ENCODE measurements at regions not wholly inside any gene's neighbourhood (a gene's known extent, or its start where the extent isn't known, plus 50 kb on each side); places are given as distances from the start of the nearest gene placed in this dataset.

DNA sequence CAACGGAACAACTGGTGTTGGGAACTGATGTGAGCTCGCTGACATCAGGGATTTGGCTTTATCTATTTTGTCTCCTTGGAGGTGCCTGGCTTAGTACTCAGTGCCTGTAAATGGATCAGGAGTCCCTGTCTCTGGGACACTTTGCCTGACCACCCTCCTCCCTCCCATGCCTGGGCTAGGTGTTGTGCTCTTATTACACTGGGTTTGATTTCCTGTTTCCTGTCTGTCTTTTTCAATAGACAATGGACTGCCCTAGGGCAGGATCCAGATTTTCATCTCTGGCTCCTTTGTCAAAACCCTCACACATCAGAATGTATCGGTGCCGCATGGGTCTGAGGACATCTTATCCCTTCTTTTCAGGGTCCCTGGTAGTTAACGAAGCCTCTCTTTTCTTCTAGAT lies 223.6 kb upstream of the ASIC2 start:
- H3K27me3 Mint-ChIP-seq, result no peaks in the 10 kb centered on the region
- no peak overlapping the region for H3K4me3 Mint-ChIP-seq
- POLR2A ChIA-PET, result no interaction called here
- H3K27ac Mint-ChIP-seq, result no peak overlapping the region
- H3K4me1 Mint-ChIP-seq, result peaks cover 1% of the 10 kb centered on the region
- no peak for DNase-seq
- no peaks in the 10 kb centered on the region for H3K9me3 Mint-ChIP-seq (ENCODE audit: low read depth)
- CTCF ChIA-PET, result interaction anchor here (1.2 kb wide), 1 partner anchor 158 kb away, joined by 4 read pairs; no protein-coding TSS in a partner anchor
- H3K36me3 Mint-ChIP-seq (ENCODE audit: low read depth), result no peaks in the 10 kb centered on the region
- intact Hi-C loops (cut with DNase I, micrococcal nuclease), result no loop called here
- ATAC-seq, result no peak

DNA sequence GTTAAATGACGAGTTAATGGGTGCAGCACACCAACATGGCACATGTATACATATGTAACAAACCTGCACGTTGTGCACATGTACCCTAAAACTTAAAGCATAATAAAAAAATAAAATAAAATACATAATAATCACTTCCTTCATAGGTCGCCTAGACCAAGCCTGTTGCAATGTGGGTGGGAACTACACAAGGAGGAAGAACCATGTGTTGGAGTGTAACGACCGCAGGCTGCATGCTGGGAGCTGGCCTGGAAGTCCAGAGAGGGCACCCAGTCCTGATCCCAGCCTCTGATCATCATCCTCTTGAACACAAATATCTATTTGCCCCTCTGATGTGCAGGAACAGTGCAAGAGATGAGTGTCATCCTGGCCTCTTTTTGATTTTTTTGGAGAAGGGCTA lies 224.7 kb upstream of the ASIC2 start:
- intact Hi-C loops (cut with DNase I, micrococcal nuclease), result no loop called here

DNA sequence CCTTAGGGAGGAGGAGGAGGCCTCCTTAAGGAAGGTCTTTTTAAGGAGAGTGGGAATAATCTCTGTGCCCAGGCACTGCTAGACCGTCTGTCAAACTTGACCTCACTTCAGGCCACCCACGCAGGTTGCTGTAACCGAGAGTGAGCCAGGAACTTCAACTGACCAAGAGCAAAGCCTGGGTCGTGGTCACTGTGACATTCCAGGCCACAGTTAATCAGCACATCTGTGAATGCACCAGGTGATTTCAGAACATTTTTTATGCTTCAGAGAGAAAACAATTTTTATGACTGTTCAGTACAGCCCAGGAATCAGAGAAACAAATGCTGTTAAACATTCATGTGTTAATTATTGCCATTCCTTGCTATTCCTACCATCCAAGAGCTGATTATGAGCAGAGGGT lies 226.6 kb upstream of the ASIC2 start:
- DNase-seq, result no peak
- Mint-ChIP-seq H3K27me3 (no peaks in the 10 kb centered on the region), H3K4me1 (no peaks in the 10 kb centered on the region), H3K36me3 (ENCODE audit: low read depth) (no peaks in the 10 kb centered on the region), H3K9me3 (ENCODE audit: low read depth) (no peaks in the 10 kb centered on the region), H3K4me3 (no peak overlapping the region), H3K27ac (no peak overlapping the region)
- POLR2A ChIA-PET, result no interaction called here
- ATAC-seq, result no peak
- CTCF ChIA-PET, result interaction anchor here (0.6 to 2.1 kb wide), 6 partner anchors 10 to 733 kb away, joined by 3 to 7 read pairs (median 4); no protein-coding TSS in a partner anchor
- intact Hi-C loops (cut with DNase I, micrococcal nuclease), result loop anchor here (1.0 to 10.0 kb wide), 3 partner anchors 155 to 232 kb away; no protein-coding TSS in a partner anchor

More for the DNA sequence above, 224.7 kb upstream of the ASIC2 start:
- no peaks in the 10 kb centered on the region for H3K4me1 Mint-ChIP-seq
- H3K27me3 Mint-ChIP-seq, result no peaks in the 10 kb centered on the region
- H3K9me3 Mint-ChIP-seq (ENCODE audit: low read depth), result no peaks in the 10 kb centered on the region
- no peak for DNase-seq
- no peaks in the 10 kb centered on the region for H3K36me3 Mint-ChIP-seq (ENCODE audit: low read depth)
- no peak overlapping the region for H3K27ac Mint-ChIP-seq
- no peak overlapping the region for H3K4me3 Mint-ChIP-seq
- ChIA-PET CTCF (interaction anchor here (0.7 to 2.1 kb wide), 4 partner anchors 13 to 158 kb away, joined by 3 to 7 read pairs (median 6); no protein-coding TSS in a partner anchor), POLR2A (no interaction called here)
- no peak for ATAC-seq

DNA sequence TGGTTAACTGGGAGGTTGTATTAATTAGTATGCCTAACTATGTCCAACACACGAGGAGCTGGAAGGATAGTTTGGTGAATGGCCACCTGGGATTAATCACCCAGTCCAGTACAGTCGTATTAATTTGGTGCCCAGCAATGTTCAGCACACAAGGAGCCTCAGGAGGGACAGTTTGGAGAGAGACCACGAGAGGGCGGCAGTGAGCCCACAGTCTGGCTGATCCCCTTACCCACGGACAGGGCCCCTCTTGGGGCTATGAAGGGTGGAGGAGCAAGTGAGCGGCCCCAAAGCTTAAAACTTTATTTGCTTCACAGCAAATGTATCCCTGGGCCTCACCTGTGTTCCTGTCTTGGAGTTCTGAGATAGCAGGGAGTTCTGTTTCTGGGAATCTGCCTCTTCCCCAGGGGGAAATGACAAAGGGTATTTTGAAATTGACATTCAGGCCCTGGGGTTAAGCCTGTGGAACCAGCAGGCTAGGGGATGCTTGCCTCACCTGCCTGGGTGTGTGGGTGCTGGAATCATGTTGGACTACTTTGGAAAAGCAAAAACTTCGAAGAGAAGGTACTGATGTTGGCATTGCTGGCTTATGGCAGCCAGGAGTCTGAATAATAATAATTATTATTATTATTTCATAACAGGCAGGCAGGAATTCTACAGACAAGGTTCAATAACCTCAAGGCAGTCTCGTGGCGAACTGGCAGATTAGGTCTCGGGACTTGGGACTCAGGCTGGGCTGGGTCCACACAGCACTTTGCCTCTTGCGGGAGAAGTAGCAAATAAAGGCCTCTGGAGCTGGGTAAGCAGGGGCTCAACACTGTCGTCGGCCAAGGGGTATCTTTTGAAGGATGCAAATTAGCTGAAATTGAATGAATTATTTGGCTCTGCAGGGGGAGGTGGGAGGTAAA lies 227.6 kb upstream of the ASIC2 start:
- ChIA-PET POLR2A (no interaction called here), CTCF (interaction anchor here (0.6 to 1.4 kb wide), 4 partner anchors 9 to 734 kb away, joined by 3 to 6 read pairs (median 4); no protein-coding TSS in a partner anchor)

DNA sequence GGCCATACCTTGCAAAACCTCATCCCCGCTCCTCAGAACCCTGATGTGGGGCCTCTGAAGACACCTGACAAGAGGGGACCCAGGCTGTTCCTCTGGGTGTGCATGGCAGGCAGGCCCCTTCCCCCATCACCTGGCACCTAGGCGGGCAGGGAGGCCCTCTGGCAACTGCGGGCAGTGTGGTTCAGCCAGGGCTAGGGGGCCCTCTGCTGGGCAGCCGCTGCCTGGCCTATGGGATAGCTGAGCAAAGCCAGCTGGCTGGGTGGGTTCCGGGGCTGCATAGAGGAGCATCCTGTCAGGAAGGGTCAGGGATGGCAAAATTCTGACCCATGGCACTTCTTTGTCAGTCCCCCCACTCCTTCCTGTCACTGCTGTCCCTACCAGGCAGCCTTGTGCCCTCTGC lies 228.7 kb upstream of the ASIC2 start:
- Mint-ChIP-seq H3K4me3 (no peak overlapping the region), H3K27me3 (no peaks in the 10 kb centered on the region), H3K36me3 (ENCODE audit: low read depth) (no peaks in the 10 kb centered on the region), H3K4me1 (no peaks in the 10 kb centered on the region), H3K27ac (no peak overlapping the region), H3K9me3 (ENCODE audit: low read depth) (no peaks in the 10 kb centered on the region)
- intact Hi-C loops (cut with DNase I, micrococcal nuclease), result loop anchor here in 1 of 2 experiments (10.0 kb wide), 1 partner anchor 153 kb away; no protein-coding TSS in a partner anchor
- POLR2A ChIA-PET, result no interaction called here
- CTCF ChIA-PET, result interaction anchor here (0.7 kb wide), 1 partner anchor 385 kb away, joined by 3 read pairs; no protein-coding TSS in a partner anchor
- peak; percentile 16 for DNase-seq
- no peak for ATAC-seq

More for the DNA sequence above, 227.6 kb upstream of the ASIC2 start:
- Mint-ChIP-seq H3K4me1 (no peaks in the 10 kb centered on the region), H3K9me3 (ENCODE audit: low read depth) (no peaks in the 10 kb centered on the region), H3K27ac (no peak overlapping the region), H3K4me3 (no peak overlapping the region), H3K36me3 (ENCODE audit: low read depth) (no peaks in the 10 kb centered on the region), H3K27me3 (no peaks in the 10 kb centered on the region)
- DNase-seq (peak; percentile 76), ATAC-seq (peak; percentile 55)
- intact Hi-C loops (cut with DNase I, micrococcal nuclease), result loop anchor here (1.0 to 10.0 kb wide), 3 partner anchors 154 to 231 kb away; no protein-coding TSS in a partner anchor

DNA sequence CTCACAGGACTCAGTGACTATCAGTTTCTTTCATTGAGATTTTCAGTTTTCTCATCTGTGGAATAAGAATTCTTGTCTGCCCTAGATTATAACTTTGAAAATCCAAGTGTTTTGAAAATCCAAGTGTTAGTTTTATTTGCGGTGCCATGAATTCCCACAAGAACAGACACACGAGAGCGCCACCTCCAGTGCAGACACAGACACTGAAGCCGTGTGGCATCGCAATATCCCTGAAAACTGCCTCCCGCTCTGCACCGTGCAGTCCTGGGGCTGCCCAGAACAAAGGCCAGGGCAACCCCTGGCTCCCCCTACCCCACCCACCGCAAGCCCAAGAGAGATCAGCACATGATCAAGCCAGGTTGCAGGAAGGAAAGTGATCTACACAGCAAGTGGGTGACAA lies 229.5 kb upstream of the ASIC2 start:
- H3K27ac Mint-ChIP-seq, result no peak overlapping the region

DNA sequence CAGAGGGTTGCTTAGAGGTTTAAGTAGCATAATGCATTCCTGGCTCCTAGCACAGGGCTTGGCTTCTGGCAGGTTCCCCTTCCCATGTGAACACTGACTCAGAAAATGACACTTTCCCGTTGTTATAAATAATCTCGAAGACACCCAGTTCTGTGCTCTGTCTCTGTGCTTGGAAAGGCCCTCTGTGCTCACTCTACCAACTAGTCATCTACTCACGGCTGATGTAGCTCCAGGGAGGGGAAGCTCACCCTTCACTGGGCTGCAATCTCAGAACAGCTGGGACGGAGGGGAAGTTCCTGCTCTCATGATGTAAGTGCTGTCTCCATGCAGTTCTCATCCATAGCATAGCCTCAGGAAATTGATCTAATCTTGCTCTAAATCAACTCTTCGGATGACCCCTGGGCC lies 230.5 kb upstream of the ASIC2 start:
- intact Hi-C loops (cut with DNase I, micrococcal nuclease), result loop anchor here in 1 of 2 experiments (10.0 kb wide), 1 partner anchor 151 kb away; no protein-coding TSS in a partner anchor
- H3K4me3 Mint-ChIP-seq, result no peak overlapping the region
- H3K27me3 Mint-ChIP-seq, result no peaks in the 10 kb centered on the region
- no peak overlapping the region for H3K27ac Mint-ChIP-seq
- ATAC-seq, result no peak
- POLR2A ChIA-PET, result no interaction called here
- no peak for DNase-seq
- peaks cover 7% of the 10 kb centered on the region for H3K9me3 Mint-ChIP-seq (ENCODE audit: low read depth)
- no peaks in the 10 kb centered on the region for H3K4me1 Mint-ChIP-seq
- H3K36me3 Mint-ChIP-seq (ENCODE audit: low read depth), result no peaks in the 10 kb centered on the region
- CTCF ChIA-PET, result interaction anchor here (1.2 kb wide), 1 partner anchor 16 kb away, joined by 3 read pairs; no protein-coding TSS in a partner anchor

More for the DNA sequence above, 229.5 kb upstream of the ASIC2 start:
- peaks cover 5% of the 10 kb centered on the region for H3K9me3 Mint-ChIP-seq (ENCODE audit: low read depth)
- POLR2A ChIA-PET, result no interaction called here
- intact Hi-C loops (cut with DNase I, micrococcal nuclease), result loop anchor here in 1 of 2 experiments (10.0 kb wide), 1 partner anchor 152 kb away; no protein-coding TSS in a partner anchor
- no peak overlapping the region for H3K4me3 Mint-ChIP-seq
- CTCF ChIA-PET, result no interaction called here
- no peaks in the 10 kb centered on the region for H3K36me3 Mint-ChIP-seq (ENCODE audit: low read depth)
- ATAC-seq (no peak), DNase-seq (no peak)
- H3K4me1 Mint-ChIP-seq, result no peaks in the 10 kb centered on the region
- H3K27me3 Mint-ChIP-seq, result no peaks in the 10 kb centered on the region

DNA sequence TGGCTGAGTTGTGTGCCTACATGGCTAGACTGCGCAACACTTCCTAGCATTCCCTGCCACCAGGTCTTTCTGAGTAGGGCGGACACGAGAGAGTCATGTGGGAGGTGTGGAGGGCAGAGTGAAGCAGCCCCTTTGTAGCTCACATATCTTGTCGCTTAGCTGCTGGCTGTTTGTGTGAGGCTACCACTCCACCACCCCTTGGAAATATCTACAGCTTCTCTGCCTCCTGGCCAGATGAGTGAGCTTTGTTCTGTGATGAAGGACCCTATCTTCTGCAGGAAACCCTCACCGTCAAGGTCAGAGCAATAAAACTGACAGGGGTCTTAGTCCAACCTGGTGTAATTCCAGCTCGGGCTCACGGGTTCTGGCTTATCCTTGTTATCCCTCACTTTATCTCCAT lies 232.1 kb upstream of the ASIC2 start:
- H3K27me3 Mint-ChIP-seq, result no peaks in the 10 kb centered on the region
- ATAC-seq, result no peak
- intact Hi-C loops (cut with DNase I, micrococcal nuclease), result loop anchor here (5.0 to 10.0 kb wide), 2 partner anchors 48 to 150 kb away; no protein-coding TSS in a partner anchor
- no peak for DNase-seq
- H3K27ac Mint-ChIP-seq, result no peak overlapping the region
- no peaks in the 10 kb centered on the region for H3K36me3 Mint-ChIP-seq (ENCODE audit: low read depth)
- H3K4me1 Mint-ChIP-seq, result no peaks in the 10 kb centered on the region
- ChIA-PET CTCF (interaction anchor here (0.7 kb wide), 2 partner anchors 124 to 136 kb away, joined by 3 to 5 read pairs; no protein-coding TSS in a partner anchor), POLR2A (no interaction called here)
- H3K9me3 Mint-ChIP-seq (ENCODE audit: low read depth), result peaks cover 7% of the 10 kb centered on the region
- H3K4me3 Mint-ChIP-seq, result no peak overlapping the region

DNA sequence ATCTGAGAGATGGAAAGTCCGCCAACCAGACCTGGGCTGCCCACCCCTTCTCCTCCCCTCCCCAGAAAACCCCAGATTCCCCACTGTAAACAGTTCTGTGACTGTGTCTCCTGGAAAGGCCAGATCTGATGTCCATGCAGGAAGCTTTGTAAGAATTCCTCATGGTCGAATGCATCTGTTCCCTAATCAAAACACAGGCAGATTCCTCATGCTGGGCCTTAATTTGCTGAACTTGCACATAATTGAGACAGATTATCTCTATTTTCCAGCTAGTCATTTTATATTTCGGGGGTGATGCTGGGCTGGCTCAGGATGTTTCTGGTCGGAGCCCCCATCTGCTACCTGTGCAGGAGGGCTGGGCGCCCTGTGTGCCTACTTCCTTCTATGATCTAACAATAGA lies 233.6 kb upstream of the ASIC2 start:
- no peaks in the 10 kb centered on the region for H3K27me3 Mint-ChIP-seq
- intact Hi-C loops (cut with DNase I, micrococcal nuclease), result loop anchor here (5.0 to 10.0 kb wide), 2 partner anchors 49 to 148 kb away; no protein-coding TSS in a partner anchor
- H3K27ac Mint-ChIP-seq, result no peak overlapping the region
- H3K9me3 Mint-ChIP-seq (ENCODE audit: low read depth), result peaks cover 7% of the 10 kb centered on the region
- DNase-seq, result no peak
- no peaks in the 10 kb centered on the region for H3K4me1 Mint-ChIP-seq
- ATAC-seq, result no peak
- no peak overlapping the region for H3K4me3 Mint-ChIP-seq
- ChIA-PET CTCF (no interaction called here), POLR2A (no interaction called here)
- no peaks in the 10 kb centered on the region for H3K36me3 Mint-ChIP-seq (ENCODE audit: low read depth)

DNA sequence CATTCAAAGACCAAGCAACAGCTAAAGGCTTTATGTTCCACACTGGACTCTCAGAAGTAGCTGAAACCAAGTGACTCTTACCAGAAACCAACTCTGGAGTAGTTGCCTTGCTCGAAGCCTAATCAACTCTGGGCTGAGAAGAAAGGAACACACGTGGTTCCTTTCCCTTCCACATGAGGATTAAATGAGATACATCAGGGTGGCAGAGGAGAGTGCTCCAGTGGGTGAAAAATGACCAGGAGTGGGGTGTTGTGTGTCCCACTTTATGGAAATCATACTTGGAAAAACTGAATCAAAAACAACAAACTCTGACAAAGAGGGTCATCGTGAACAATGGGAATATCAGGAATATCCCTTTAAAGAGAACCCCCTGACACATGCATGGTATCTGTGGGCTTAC lies 234.2 kb upstream of the ASIC2 start:
- Mint-ChIP-seq H3K27me3 (no peaks in the 10 kb centered on the region), H3K4me1 (no peaks in the 10 kb centered on the region), H3K9me3 (ENCODE audit: low read depth) (peaks cover 7% of the 10 kb centered on the region), H3K36me3 (ENCODE audit: low read depth) (no peaks in the 10 kb centered on the region), H3K4me3 (no peak overlapping the region), H3K27ac (no peak overlapping the region)
- ChIA-PET CTCF (no interaction called here), POLR2A (no interaction called here)
- intact Hi-C loops (cut with DNase I, micrococcal nuclease), result loop anchor here (5.0 to 10.0 kb wide), 2 partner anchors 50 to 148 kb away; no protein-coding TSS in a partner anchor
- ATAC-seq (no peak), DNase-seq (no peak)

DNA sequence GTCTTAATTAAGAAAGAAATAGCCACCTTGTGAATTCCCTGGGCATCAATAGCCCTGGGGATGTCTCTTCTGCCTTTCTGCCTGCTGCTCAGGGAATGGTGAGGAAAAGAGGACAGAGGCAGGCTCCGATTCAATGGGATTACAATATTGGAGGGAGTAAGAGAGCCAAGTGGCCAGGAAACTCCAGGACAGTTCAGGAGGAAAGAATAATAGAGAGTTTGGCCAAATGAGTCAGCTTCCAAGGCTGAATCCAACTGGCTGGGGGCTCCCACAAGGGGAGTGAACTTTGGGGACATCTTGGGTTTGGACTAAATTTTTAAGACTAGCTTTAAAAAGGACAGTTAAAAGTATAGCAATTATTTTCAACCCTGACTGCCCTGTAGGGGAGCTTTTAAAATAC lies 235.8 kb upstream of the ASIC2 start:
- peaks cover 7% of the 10 kb centered on the region for H3K9me3 Mint-ChIP-seq (ENCODE audit: low read depth)
- no peak overlapping the region for H3K4me3 Mint-ChIP-seq
- POLR2A ChIA-PET, result no interaction called here
- no peaks in the 10 kb centered on the region for H3K27me3 Mint-ChIP-seq
- CTCF ChIA-PET, result interaction anchor here (0.6 to 0.9 kb wide), 2 partner anchors 9 to 70 kb away, joined by 3 to 4 read pairs; no protein-coding TSS in a partner anchor
- no peaks in the 10 kb centered on the region for H3K4me1 Mint-ChIP-seq
- no peak overlapping the region for H3K27ac Mint-ChIP-seq
- DNase-seq, result no peak
- ATAC-seq, result no peak
- intact Hi-C loops (cut with DNase I, micrococcal nuclease), result loop anchor here (5.0 to 10.0 kb wide), 2 partner anchors 52 to 146 kb away; no protein-coding TSS in a partner anchor
- H3K36me3 Mint-ChIP-seq (ENCODE audit: low read depth), result no peaks in the 10 kb centered on the region

Measured in activated CD4-positive, alpha-beta T cell treated with anti-CD3 and anti-CD28 coated beads for 36 hours (primary cell).